Stimulated activated CD8-positive, alpha-beta memory T cell treated with anti-CD3 and anti-CD28 coated beads, Interleukin-7, amount 100 ng/mL, for 4 hours (primary cell): ENCODE measurements at regions not wholly inside any gene's neighbourhood (a gene's known extent, or its start where the extent isn't known, plus 50 kb on each side); places are given as distances from the start of the nearest gene placed in this dataset.

ENCODE experiments used
- DNase-seq, 2 donors: peaks; one replicate each; pipeline ENCODE4 v3.0.0-alpha.2; 2020; ENCODE audit warnings: low read depth in 2 of 2

- no peak for DNase-seq
Observed at GRCh38 chr1:55717111-55717510, 501.9 kb upstream of the USP24 start.

- DNase-seq = no peak
Observed at GRCh38 chr1:55716610-55717009, 501.4 kb upstream of the USP24 start.

GRCh38 chr1:55716151-55716550 is 501.0 kb upstream of the USP24 start:
- DNase-seq = no peak

- DNase-seq = no peak
Observed at GRCh38 chr1:55714230-55714629, 499.1 kb upstream of the USP24 start.

GRCh38 chr1:55713516-55713915 is 498.4 kb upstream of the USP24 start:
- no peak for DNase-seq

- no peak for DNase-seq
Observed at GRCh38 chr1:55712148-55712547, 497.0 kb upstream of the USP24 start.

GRCh38 chr1:55708781-55709180 is 493.6 kb upstream of the USP24 start:
- no peak for DNase-seq

GRCh38 chr1:55707846-55708245 is 492.7 kb upstream of the USP24 start:
- DNase-seq = no peak

- no peak for DNase-seq
Observed at GRCh38 chr1:55707196-55707595, 492.0 kb upstream of the USP24 start.

GRCh38 chr1:55706397-55706796 is 491.2 kb upstream of the USP24 start:
- no peak for DNase-seq

- no peak for DNase-seq
Observed at GRCh38 chr1:55703726-55704363, 488.7 kb upstream of the USP24 start.

- no peak for DNase-seq
Observed at GRCh38 chr1:55702064-55702463, 486.9 kb upstream of the USP24 start.

- DNase-seq = no peak
Observed at GRCh38 chr1:55700359-55701130, 485.4 kb upstream of the USP24 start.

GRCh38 chr1:55699228-55699627 is 484.1 kb upstream of the USP24 start:
- DNase-seq = no peak

- DNase-seq = no peak
Observed at GRCh38 chr1:55697997-55698535, 482.9 kb upstream of the USP24 start.

GRCh38 chr1:55696891-55697290 is 481.7 kb upstream of the USP24 start:
- DNase-seq = no peak

GRCh38 chr1:55696181-55696754 is 481.1 kb upstream of the USP24 start:
- DNase-seq = no peak

- no peak for DNase-seq
Observed at GRCh38 chr1:55695552-55695951, 480.4 kb upstream of the USP24 start.

- DNase-seq = no peak
Observed at GRCh38 chr1:55695151-55695550, 480.0 kb upstream of the USP24 start.

GRCh38 chr1:55694310-55694801 is 479.2 kb upstream of the USP24 start:
- DNase-seq = no peak

- no peak for DNase-seq
Observed at GRCh38 chr1:55692726-55693125, 477.6 kb upstream of the USP24 start.

- DNase-seq = no peak
Observed at GRCh38 chr1:55690366-55690765, 475.2 kb upstream of the USP24 start.

- no peak for DNase-seq
Observed at GRCh38 chr1:55689800-55690199, 474.6 kb upstream of the USP24 start.
